Endothelial cell of umbilical vein (primary cell): ENCODE measurements at regions not wholly inside any gene's neighbourhood (a gene's known extent, or its start where the extent isn't known, plus 50 kb on each side); places are given as distances from the start of the nearest gene placed in this dataset.

Experiments used
- CTCF ChIP-seq, 2 donors: IDR thresholded peaks; 1 replicate in 1 of 2; 2 replicates in 1 of 2; pipeline ENCODE4 v1.5.1; 2011; ENCODE audit warnings: low read length in 2 of 2, mild to moderate bottlenecking in 2 of 2, moderate library complexity in 2 of 2, control low read depth in 1 of 2, inconsistent platforms in 1 of 2, low read depth in 1 of 2; ENCODE audit not compliant: insufficient read depth in 1 of 2; ENCODE audit errors: extremely low read depth in 1 of 2
- FOS ChIP-seq: IDR thresholded peaks from 2 replicates; pipeline ENCODE4 v1.6.1; 2011; ENCODE audit warnings: mild to moderate bottlenecking, low read length, moderate library complexity, borderline replicate concordance; ENCODE audit not compliant: insufficient read depth

- TF ChIP-seq FOS (no peak), CTCF (IDR thresholded peaks at IDR 0.05; ENCODE audit: extremely low read depth in 1 of 2, insufficient read depth in 1 of 2, low read depth in 1 of 2, low read length in 2 of 2) (no peak)
Observed at GRCh38 chr13:99050983-99051488, 73.2 kb upstream of the DOCK9 start.
